ENCODE measurements at regions not wholly inside any gene's neighbourhood (a gene's known extent, or its start where the extent isn't known, plus 50 kb on each side); places are given as distances from the start of the nearest gene placed in this dataset.

DNA sequence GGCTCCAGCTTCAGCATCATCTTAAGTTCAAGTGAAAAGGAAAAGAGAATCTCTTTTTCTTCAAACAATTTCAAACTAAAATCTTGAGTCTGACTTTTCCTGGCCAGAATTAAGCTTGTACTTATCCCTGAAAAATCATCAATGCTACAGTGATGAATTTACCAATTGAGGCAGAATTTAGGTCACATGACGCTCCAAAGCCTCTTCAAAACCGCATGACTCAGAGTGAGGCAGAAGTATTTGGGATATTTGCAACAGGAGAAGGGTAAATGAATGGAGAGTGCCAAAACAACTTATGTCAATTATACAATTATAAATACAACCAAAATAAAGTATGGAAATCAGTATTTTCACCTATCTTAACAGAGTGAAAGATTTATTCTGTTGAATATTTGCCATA lies 515.5 kb downstream of the COL12A1 start:
- no peak for DNase-seq

DNA sequence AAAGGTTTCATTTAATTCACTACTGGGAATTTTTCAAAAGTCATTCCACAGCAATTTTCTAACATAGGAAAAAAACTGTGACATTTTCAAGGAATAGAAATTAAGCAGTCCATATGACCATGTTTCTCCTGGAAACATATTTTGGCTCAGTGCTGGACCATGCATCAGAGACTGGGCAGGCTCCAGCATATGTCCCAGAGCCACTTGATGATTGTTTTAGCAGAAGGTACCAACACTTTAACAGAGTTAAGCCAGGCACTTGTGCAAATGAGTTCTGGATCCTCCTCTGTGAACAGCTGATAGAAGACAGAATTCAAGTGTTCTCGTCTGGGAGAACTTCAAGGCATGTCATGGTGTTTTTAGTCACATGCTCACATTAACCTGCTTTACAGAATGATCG lies 516.3 kb downstream of the COL12A1 start:
- no peak for DNase-seq

DNA sequence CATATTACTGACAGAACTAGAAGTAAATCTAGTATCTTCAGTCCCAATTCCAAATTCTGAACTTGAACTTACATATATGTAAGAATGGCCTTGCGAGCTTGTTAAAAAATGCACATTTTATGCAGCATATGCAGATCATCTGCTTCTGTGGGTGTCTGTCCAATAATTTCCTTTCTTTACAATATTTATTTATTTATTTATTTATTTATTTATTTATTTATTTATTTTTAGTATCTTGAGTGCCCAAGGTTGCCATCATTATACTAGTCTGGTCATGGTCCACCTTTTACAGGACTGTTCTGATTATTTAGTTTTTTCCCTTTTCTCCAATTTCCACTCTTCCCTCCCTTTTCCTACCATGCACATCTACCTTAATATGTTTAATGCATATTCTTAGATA lies 528.4 kb downstream of the COL12A1 start:
- DNase-seq = no peak

DNA sequence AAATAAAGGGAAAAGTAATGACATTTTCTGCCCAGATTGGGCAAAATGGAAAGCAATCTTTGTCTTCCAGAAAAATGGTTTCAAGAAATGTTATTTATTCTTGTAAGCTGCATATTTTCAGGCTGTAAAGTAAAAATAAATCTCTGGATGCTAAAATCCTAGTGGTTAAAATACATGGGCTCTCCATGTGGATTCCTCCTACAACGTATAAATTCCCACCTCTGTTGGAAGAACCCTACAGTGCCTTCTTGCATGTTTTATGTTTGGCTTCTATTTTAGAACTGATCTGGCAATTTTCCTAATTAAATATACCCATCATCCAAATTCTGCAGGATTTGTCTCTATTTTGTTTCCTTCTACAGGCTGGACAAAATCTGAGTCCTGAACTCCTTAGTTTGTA lies 528.9 kb downstream of the COL12A1 start:
- no peak for DNase-seq

DNA sequence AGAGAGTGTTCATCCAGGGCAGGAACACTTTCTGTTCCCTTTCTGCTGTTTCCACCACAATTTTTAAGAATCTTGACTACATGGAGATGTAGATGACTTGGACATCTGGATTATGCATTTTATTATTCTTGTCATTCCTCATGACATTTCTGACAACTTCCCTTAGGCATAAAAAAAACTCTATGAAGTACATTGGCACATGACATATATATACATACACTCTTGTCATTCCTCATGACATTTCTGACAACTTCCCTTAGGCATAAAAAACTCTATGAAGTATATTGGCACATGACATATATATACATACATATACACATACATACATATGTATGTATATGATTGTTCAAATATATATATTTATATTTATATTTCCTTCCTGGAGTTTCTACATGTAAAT lies 531.5 kb downstream of the COL12A1 start:
- DNase-seq = no peak

DNA sequence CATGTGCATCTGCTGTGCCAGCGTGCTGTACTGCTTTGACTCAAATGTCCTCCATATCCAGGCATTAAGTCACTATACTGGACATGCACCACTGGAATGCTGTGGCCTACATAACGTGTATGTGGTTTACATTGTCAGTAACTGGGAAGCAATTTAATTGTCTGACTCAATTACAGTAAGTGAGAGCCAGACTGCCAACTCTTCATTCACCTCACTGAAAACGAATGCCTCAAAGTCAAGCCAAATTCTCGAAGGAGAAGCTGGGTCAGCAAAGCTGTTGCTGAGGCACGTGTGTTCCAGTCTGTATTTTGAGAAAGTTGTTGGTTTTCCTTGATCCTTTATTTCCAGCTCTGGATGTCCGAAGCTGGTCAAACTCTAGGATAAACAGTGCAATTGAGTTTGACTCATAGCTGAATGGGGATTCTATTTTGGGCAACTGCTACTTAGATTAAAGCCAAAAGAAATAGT lies 534.3 kb downstream of the COL12A1 start:
- no peak for DNase-seq

DNA sequence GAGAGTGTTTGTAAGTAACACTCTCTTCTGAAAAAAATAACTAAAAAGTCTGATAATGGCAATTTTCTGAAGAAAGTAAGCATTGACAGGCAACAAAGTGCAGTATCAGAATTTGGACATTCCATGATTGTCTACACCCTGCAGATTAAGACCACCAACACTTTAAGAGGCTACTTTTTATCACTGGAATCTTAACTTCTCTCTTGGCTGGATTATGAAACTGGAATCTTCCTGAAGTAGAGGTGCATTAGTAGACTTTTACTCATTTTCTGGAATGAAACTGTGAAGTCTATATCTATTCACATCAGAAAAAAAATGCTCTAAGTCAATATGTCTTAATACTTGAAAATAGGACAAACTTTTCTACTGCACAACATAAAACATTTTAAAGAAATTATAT lies 547.5 kb downstream of the COL12A1 start:
- DNase-seq = no peak

DNA sequence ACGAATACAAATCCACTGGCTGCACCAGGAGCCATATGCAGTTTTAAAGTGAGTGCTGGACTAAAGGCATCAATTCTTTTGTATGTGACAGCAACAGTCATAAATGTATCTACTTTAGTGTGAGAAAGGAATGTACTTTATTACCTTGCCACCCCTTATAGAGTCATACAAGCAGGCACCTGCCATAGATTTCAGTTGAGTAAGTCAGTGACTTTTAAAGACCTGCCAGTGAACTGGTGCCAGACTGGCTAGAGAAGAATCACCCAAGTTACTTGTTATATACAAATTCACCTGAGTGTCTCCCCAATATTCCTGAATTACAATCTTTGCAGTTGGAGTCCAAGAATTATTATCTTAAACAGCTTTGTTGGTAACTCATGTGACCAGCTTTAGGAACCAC lies 547.9 kb downstream of the COL12A1 start:
- DNase-seq = no peak

DNA sequence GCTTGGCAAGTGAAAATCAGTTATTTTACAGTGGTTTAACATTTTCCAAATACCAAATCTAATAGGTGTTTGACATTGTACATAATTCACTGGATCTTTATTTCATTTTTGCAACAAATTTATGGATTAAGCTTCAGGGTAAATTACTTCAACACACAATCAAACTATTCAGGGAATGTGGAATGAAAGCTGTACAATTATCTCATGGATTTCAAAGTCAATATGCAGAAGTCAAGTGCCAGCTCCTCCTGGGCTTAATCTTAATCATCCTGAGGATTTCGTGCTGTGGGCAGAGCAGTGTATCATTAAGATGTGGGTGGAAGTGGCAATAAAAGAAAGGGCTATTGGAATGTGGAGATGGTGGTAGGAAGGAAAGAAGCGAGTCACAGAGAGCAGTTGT lies 548.8 kb downstream of the COL12A1 start:
- DNase-seq = no peak

DNA sequence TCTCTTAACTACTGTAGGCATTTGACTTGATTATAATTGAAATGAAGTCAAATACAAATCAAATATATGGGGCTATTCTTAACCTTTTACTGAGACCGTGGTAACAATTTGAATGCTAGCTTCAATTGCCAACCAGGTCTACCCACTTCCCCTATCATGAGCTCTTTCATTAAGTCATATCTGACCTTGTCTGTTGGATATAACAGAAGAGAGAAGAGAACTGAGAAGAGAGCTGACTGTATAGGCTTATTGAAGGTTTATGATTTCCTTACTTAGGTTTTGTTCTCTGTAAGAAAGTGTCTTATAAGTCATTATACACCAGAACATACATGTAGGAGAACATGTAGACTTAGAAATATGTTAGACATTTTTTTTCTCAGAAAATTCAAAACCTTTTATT lies 549.4 kb downstream of the COL12A1 start:
- DNase-seq = no peak

DNA sequence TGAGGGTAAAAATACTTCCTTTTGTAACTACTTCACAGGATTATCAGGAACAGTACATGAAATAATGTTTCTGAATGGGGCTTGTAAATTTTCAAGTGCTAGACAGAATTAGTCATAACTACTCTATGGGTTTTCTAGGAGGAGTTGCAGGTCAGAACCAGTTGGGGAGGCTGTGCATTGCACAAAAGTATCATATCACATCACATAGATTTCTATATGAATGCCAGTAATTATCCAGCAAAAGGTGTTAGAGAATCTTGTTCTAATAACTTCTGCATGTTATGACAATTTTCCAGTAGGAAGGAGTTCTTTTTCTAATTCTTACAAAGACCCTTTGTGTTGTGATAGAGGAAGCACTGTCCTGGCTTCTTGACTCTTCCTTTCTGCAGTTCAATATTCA lies 551.6 kb downstream of the COL12A1 start:
- DNase-seq = no peak

DNA sequence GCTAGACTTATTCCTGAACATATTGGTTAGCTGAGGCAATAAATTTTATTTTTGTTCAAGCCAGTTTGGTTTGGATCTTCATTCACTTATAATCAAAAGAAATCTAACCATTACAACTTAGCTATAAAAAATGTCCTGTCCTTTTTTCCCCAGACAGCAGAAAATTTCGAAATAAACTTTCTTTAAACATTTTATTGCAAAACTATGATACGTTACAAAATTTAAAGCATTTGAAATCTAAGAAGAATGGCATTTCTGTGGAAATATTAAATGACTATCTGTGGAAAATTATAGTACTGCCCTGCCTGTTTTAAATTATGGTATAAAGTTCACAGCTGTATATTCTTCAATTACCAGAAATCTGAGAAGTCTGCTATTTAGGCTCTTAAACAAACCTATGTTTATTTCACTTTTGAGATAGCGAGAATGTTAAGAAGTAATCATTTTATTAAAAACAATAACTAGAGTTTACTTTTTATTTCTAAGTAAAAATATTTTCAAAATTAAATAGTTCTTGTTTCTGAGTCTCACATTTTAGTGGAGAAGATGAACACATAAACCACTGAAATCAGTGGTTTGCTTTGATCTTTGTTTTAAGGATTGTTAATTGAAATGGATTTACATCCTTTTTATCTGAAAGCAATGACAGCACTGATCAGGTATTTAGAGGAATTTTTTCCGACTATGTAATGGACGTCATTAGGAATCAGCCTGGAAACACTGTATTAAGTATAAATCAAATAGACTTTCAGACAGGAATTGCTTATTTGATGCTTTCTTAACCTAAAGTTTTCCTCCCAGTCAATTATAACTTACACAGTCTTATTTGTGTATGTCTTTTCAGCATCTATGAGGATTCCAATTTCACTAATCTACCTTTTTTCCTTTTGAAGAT lies 553.7 kb downstream of the COL12A1 start:
- DNase-seq = no peak

DNA sequence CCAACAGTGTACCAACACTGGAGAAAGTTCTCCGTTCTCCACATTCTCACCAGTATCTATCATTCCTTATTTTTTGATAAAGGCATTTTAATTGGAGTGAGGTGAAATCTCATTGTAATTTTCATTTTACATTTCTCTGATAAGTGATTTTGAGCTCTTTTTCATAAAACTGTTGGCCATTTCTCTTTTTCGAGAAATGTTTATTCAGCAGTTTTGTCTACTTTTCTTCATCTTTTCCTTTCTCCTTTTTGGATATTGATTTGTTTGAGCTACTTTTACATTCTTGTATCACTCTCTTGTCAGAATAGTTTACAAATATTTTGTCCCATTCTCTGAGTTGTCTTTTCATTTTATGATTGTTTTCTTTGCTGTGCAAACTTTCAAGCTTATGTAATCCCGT lies 555.2 kb downstream of the COL12A1 start:
- no peak for DNase-seq

DNA sequence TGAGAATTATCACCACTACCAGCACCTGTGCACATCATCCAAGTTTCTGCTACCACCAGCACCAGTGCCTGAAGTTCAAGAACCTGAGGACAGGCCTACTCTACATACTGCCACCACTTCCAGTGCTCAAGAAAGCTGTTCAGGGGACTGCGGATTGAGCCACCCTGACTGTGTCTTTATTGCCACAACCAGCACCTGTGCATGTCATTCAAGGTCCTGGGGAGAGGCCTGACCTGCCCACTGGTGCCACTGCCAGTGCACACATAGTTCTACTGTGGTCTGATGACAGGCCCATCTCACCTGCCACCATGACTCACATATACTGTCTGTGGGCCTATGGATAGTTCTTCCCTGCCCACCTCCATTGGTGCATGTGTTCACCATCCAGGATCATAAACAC lies 559.4 kb downstream of the COL12A1 start:
- no peak for DNase-seq

DNA sequence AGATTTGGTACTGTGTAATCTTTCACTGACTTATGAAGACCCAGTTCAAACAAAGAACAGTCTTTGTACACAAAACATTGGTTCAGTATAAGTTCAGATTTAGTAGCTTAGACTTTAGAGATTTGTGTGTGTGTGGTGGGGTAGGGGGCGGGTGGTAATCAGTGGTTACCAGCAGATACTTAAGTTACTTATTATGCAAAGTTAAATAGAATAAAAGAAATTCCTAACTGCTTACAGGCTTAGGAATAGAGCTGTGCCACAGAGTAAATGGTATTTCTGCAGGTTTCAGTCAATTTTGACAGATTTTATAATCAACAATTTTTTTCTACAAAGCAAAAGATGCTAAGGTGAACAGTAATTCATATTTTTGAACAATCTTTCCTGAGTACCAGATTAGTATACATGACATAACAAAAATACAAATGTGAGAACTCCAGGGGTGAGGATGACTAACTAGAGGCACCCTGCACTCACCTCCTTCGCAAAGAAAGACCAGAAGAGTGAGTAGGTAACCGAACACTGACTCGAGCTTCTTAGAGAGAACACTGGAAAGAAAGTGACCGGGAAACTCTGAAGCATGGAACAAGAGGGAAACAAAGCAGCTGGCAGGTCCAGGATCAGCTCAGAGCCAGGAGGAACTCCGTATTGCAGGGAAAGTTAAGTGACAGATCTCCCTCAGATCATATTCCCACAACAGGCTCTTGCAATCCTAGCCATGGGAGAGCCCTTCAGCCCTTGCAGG lies 560.6 kb downstream of the COL12A1 start:
- no peak for DNase-seq

DNA sequence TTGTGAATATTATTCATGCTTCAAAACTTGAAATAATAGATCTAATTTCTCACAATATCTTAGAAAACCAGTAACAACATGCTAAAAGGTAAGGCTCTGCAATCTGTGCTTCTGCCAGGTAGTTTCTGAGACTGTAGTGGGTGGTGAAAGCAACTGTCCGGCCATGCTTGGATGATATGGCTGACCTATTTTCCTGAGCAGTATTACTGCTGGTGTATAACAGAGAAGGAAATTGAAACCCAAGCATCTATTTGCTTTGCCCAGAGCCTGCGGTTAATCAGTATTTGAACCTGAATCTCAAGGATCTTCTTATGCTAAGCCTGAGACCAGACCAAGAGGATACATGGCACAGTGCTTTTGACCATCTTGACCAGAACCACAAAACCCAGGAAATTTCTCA lies 563.8 kb downstream of the COL12A1 start:
- no peak for DNase-seq

DNA sequence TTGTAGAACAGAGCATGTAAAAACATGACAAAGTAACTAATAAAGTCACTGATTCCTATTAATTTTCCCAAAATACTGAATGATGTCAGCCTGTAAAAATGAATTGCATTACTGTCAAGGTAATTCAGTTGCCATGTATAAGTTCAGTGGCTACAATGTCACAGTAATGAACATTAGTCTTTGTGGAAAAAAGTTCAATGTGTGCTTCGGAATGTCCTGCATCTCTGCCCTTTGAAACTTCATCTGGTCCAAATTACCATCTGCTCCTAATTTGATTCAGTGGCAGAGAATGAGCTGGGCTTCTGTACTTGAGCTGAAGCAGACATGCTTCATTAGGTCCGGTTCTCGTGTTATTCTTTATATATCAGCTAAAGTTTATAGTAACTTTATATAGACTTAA lies 567.4 kb downstream of the COL12A1 start:
- no peak for DNase-seq

DNA sequence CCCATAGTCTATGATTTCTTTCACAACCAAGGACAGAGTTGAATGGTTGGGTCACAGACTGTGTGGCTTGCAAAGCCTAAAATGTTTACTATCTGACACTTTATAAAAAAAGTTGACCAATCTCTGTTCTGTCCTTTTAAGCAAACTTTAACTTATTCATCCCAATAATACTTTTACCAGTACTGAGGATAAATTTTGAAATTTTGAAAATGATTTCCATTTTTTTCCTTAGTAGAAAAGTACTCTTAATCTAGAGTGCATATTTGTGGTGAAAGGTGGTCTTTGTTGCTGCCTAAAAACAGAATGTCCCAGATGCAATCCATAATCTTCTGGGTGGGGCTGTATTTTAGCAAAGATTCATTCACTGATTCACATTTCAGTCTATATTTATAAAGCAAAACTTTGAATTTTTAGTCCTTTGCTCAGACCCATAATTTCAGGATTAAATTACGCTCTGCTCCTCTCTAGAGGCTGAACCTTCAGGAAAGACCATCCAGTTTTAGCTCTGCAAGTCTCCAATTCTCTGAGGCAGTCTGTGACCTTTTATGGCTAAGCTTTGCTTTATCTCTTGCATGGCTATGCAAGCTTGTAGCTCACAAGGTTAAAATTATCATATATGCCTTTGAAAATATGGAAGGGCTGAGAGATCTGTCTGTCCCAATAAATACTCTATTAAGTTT lies 573.5 kb downstream of the COL12A1 start:
- no peak for DNase-seq

DNA sequence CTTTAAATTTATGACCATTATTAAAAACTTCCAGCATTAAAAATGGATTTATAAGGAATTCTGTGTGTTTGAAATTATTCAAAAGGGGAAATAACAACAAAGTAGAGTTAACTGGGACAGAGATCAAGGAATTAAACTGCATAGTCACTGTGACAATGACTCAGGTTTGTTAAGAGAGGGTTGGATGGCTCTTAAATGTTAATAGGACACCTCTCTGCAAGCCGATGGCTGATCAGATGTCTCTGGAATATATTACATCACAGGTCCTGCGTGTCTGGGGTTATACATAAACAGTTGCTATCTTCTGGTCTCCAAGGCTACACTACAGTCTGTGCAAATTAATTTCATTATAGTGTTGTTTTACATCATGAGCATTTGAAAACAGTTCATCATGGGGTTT lies 574.3 kb downstream of the COL12A1 start:
- DNase-seq = no peak

DNA sequence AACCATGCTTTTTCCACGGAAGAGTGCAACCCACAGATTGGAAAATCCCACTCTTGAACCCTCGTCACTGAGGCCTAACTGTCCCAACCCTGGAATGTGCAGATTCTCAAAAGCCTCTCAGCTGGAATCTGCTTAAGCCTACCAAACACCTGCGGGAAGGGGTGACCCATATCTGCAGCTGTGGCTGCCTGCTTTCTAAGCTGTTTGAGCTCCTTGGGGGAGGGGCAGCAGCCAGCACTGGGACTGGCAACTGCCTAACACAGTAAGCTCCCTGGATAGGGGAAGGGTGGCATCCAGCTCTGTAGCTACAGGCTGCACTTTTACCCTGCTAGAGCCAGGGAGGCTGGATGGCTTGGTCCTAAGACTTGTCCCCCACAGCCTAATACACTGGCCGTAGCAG lies 579.6 kb downstream of the COL12A1 start:
- no peak for DNase-seq

DNA sequence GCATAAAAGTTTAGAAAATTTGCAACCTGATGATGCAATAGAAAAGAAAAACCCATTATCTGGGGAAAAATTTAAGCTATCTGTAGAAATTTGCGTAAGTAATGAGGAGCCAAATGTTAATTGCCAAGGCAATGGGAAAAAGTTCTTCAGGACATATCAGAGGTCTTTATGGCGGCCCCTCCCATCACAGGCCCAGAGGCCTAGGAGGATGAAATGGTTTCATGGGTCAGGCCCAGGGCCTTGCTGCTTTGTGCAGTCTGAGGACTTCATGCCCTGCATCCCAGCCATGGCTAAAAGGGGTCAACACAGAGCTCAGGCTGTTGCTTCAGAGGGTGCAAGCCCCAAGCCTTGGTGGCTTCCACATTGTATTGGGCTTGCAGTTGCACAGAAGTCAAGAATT lies 582.8 kb downstream of the COL12A1 start:
- no peak for DNase-seq

DNA sequence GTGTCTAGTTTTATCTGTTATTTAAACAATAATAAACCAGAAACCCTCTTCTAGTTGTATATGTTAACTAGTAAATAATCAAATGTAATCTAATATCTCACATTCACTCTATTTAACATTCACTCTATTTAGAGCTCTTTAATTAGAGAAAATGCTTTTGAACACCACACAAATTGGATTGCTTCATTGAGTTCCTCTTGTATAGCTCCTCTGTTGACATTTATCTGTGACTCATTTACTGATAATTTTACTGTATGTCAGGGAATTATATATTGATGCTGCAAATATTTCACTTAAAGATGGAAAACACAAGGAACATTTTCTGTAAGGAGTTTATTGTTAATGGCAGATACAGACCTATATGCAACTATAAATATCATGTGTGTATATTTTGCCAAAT lies 594.6 kb downstream of the COL12A1 start:
- DNase-seq = no peak

DNA sequence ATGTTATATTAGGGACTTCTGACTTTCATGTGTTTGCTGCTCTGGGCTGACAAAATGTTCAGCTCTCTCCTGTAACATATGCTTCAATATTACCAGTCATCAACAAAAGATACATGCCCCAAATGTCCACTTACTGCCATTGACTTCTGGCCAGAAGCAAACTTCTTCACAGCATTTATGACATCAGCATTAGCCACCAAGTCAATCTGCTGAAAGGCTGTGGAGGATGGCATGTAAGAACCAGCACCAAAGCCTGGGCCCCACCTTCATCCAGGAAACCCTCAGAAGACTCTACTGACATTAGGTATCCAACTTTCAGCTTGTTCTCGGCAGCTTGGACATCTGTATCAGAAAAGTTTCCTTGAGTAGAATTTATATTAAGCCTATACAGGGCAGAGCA lies 595.5 kb downstream of the COL12A1 start:
- DNase-seq = no peak

DNA sequence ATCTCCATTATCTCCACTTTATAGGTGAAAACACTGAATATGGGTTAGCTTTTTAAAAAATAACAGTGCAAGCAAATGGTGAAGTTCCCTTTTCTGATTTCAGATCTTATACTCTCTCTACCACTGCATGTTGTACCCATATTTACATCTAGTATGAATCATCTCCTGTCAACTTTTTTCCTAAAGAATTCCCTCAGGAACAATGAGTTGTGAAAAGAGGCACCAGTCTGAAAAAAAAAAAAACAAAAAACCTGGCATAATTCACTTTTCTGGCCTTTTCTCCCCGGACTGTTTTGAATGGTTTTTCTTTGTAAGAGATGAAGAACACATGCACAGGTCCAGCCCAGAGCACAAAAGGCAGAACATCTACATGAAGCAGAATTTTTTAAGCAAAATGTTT lies 596.0 kb downstream of the COL12A1 start:
- DNase-seq = no peak

Measured in NCI-H748 treated with DMSO at 0.1 percent for 48 hours (cell line).